Fibroblast of lung (primary cell): ENCODE measurements at regions not wholly inside any gene's neighbourhood (a gene's known extent, or its start where the extent isn't known, plus 50 kb on each side); places are given as distances from the start of the nearest gene placed in this dataset.

Experiments
- DNase-seq, 2 donors: peaks; one replicate each; pipeline versions ENCODE4 v3.0.0 to v3.0.0-alpha.2; 2010; ENCODE audit warnings: low read depth in 2 of 2
- H2AFZ ChIP-seq: 2 replicates; pipeline ENCODE4 v1.5.1; 2012; ENCODE audit warnings: low read length, control low read depth, inconsistent platforms
- H3K27ac ChIP-seq: 2 replicates; pipeline ENCODE4 v1.5.1; 2011; ENCODE audit warnings: low read length, control low read depth; ENCODE audit not compliant: insufficient read depth
- H3K27me3 ChIP-seq: 2 replicates; pipeline ENCODE4 v1.5.1; 2011; ENCODE audit warnings: mild to moderate bottlenecking, low read length; ENCODE audit not compliant: control insufficient read depth, insufficient read depth
- H3K36me3 ChIP-seq: 2 replicates; pipeline ENCODE4 v1.5.1; 2011; ENCODE audit warnings: low read length; ENCODE audit not compliant: control insufficient read depth, insufficient read depth
- H3K4me1 ChIP-seq: 2 replicates; pipeline ENCODE4 v1.5.1; 2011; ENCODE audit warnings: low read length; ENCODE audit not compliant: control insufficient read depth, insufficient read depth; ENCODE audit errors: extremely low read depth
- H3K4me2 ChIP-seq: 2 replicates; pipeline ENCODE4 v1.5.1; 2011; ENCODE audit warnings: low read length, control low read depth; ENCODE audit not compliant: insufficient read depth; ENCODE audit errors: extremely low read depth
- H3K4me3 ChIP-seq, 4 experiments: fragments of 200-600 bp in 1 of 4; sonication (generic) in 1 of 4; replicated peaks in 1 of 4; 2 replicates each; pipeline ENCODE4 v1.5.1; 2011 to 2016; ENCODE audit warnings: low read length in 4 of 4, low read depth in 3 of 4, mild to moderate bottlenecking in 3 of 4, control low read depth in 2 of 4, inconsistent platforms in 1 of 4, mixed read lengths in 1 of 4; ENCODE audit not compliant: insufficient read depth in 1 of 4; ENCODE audit errors: control extremely low read depth in 1 of 4
- H3K79me2 ChIP-seq: 2 replicates; pipeline ENCODE4 v1.5.1; 2012; ENCODE audit warnings: mild to moderate bottlenecking, low read length, inconsistent platforms; ENCODE audit not compliant: control insufficient read depth, insufficient read depth
- H3K9ac ChIP-seq: 2 replicates; pipeline ENCODE4 v1.5.1; 2011; ENCODE audit warnings: mild to moderate bottlenecking, low read length, control low read depth; ENCODE audit not compliant: insufficient read depth
- H3K9me3 ChIP-seq: 2 replicates; pipeline ENCODE4 v1.5.1; 2012; ENCODE audit warnings: low read depth, low read length; ENCODE audit not compliant: control insufficient read depth, insufficient read depth
- H4K20me1 ChIP-seq: 2 replicates; pipeline ENCODE4 v1.5.1; 2011; ENCODE audit warnings: low read length; ENCODE audit not compliant: control insufficient read depth, insufficient read depth; ENCODE audit errors: extremely low read depth
- EZH2 ChIP-seq: IDR thresholded peaks from 2 replicates; pipeline ENCODE4 v1.5.1; 2012; ENCODE audit warnings: low read length, control low read depth, mild to moderate bottlenecking; ENCODE audit errors: missing control alignments
- TF ChIP-seq, protein P1 (sequence below), 2 donors: IDR thresholded peaks in 1 of 2; conservative IDR thresholded peaks in 1 of 2; 1 replicate in 1 of 2; 2 replicates in 1 of 2; pipeline ENCODE4 v1.5.1; 2011 to 2012; ENCODE audit warnings: low read length in 2 of 2, control low read depth in 1 of 2, inconsistent platforms in 1 of 2, low read depth in 1 of 2, mild to moderate bottlenecking in 1 of 2

DNA sequence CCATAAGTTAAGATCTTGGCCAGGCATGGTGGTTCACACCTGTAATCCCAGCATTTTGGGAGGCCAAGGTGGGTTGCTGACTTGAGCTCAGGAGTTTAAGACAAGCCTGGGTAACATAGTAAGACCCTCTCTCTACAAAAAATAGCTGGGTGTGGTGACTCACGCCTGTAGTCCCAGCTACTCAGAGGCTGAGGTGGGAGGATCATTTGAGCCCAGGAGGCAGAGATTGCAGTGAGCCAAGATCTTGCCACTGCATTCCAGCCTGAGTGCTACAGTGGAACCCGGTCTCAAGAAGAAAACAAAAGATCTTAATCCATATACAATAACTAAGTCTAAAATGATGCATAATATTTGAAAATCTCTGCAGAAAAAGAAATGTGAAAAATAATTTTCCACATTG, 165.5 kb upstream of the NR5A2 start:
- Histone ChIP-seq H3K4me2 (no peak overlapping the region), H3K4me1 (peaks cover 2% of the 10 kb centered on the region), H3K36me3 (no peaks in the 10 kb centered on the region), H3K79me2 (no peaks in the 10 kb centered on the region), H2AFZ (no peak overlapping the region), H3K9me3 (no peaks in the 10 kb centered on the region), H4K20me1 (no peaks in the 10 kb centered on the region), H3K27ac (no peak overlapping the region), H3K9ac (no peak overlapping the region), H3K27me3 (no peaks in the 10 kb centered on the region), H3K4me3 (no peak overlapping the region)
- TF ChIP-seq, protein P1, sequence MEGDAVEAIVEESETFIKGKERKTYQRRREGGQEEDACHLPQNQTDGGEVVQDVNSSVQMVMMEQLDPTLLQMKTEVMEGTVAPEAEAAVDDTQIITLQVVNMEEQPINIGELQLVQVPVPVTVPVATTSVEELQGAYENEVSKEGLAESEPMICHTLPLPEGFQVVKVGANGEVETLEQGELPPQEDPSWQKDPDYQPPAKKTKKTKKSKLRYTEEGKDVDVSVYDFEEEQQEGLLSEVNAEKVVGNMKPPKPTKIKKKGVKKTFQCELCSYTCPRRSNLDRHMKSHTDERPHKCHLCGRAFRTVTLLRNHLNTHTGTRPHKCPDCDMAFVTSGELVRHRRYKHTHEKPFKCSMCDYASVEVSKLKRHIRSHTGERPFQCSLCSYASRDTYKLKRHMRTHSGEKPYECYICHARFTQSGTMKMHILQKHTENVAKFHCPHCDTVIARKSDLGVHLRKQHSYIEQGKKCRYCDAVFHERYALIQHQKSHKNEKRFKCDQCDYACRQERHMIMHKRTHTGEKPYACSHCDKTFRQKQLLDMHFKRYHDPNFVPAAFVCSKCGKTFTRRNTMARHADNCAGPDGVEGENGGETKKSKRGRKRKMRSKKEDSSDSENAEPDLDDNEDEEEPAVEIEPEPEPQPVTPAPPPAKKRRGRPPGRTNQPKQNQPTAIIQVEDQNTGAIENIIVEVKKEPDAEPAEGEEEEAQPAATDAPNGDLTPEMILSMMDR (conservative IDR thresholded peaks at IDR 0.05 in 1 of 2, IDR thresholded peaks at IDR 0.05 in 1 of 2; ENCODE audit: low read depth in 1 of 2, low read length in 2 of 2): no peak
- no peak for TF ChIP-seq EZH2
- no peak for DNase-seq

DNA sequence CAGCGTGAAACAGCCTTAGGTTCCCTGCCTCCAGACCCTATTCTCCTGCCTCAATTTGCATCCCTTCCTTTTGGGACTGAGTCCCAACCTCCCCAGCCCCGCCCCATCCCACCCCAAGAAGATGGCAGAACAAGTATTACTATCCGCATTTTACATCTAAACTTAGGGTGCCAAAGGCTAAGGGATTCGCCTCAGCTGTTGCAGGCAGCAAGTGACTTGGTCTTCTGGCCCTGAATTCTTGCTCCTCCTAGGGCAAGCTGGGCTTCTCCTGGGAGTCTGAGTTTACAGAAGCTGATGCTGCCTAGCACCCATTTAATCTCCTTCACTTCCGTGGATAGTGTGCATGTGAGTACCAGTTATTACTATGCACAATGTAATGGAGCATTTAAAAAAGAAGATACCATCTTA, 161.3 kb upstream of the NR5A2 start:
- H3K9me3 ChIP-seq: no peaks in the 10 kb centered on the region
- no peaks in the 10 kb centered on the region for H3K36me3 ChIP-seq
- H3K4me2 ChIP-seq: no peak overlapping the region
- DNase-seq: no peak
- no peaks in the 10 kb centered on the region for H3K79me2 ChIP-seq
- H3K27ac ChIP-seq: no peak overlapping the region
- no peak overlapping the region for H2AFZ ChIP-seq
- H4K20me1 ChIP-seq: no peaks in the 10 kb centered on the region
- H3K4me1 ChIP-seq: no peaks in the 10 kb centered on the region
- no peak overlapping the region for H3K4me3 ChIP-seq
- TF ChIP-seq, protein P1 (conservative IDR thresholded peaks at IDR 0.05 in 1 of 2, IDR thresholded peaks at IDR 0.05 in 1 of 2; ENCODE audit: low read depth in 1 of 2, low read length in 2 of 2): no peak
- no peak for TF ChIP-seq EZH2
- H3K27me3 ChIP-seq: no peaks in the 10 kb centered on the region
- no peak overlapping the region for H3K9ac ChIP-seq

DNA sequence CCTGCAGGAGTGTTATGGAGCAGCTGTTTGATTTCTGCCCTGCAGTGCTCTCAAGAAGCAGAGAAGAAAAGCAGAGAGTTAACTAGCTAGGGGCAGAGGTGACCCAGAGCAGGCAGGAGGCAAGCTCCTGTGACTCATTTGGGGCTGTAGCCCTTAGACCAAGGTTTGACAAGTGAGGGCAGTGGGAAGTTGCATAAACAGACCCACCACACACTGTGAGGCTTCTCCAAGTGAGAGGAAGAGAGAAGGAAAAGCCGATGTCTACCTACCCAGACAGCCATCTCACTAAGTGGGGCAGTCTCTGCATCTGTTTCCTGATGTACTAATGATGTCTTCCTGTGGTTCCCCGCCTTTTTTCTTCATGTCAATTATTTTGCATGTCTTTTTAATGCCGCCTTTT, 159.9 kb upstream of the NR5A2 start:
- H2AFZ ChIP-seq: no peak overlapping the region
- H3K4me3 ChIP-seq: no peak overlapping the region
- no peaks in the 10 kb centered on the region for H3K4me1 ChIP-seq
- H3K4me2 ChIP-seq: no peak overlapping the region
- TF ChIP-seq, protein P1 (conservative IDR thresholded peaks at IDR 0.05 in 1 of 2, IDR thresholded peaks at IDR 0.05 in 1 of 2; ENCODE audit: low read depth in 1 of 2, low read length in 2 of 2): no peak
- no peak for TF ChIP-seq EZH2
- no peaks in the 10 kb centered on the region for H4K20me1 ChIP-seq
- H3K79me2 ChIP-seq: no peaks in the 10 kb centered on the region
- H3K27me3 ChIP-seq: no peaks in the 10 kb centered on the region
- H3K27ac ChIP-seq: no peak overlapping the region
- peak; percentile 22 to 31 for DNase-seq
- no peaks in the 10 kb centered on the region for H3K36me3 ChIP-seq
- no peaks in the 10 kb centered on the region for H3K9me3 ChIP-seq
- H3K9ac ChIP-seq: no peak overlapping the region
